ENCODE measurements at regions not wholly inside any gene's neighbourhood (a gene's known extent, or its start where the extent isn't known, plus 50 kb on each side); places are given as distances from the start of the nearest gene placed in this dataset.

DNA sequence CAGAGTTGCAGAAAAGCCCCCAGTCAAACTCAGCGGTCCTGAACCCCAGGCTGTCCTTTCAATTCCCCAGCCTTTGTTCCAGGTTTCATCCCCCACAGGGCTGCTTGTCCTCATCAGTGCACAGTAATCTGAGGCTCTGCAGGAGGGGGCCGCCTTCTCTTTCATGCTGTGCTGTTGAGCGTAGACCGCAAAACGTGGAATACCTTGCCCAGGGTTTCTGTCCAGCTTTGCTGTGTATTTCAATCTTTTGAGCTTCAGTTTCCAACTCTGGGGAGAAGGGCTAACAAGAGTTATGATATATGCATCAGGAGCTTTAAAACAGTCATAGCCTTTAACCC lies 64.8 kb downstream of the FAM43A start:
- CTCF ChIA-PET, result interaction anchor here (0.6 to 0.9 kb wide), 3 partner anchors 10 to 34 kb away, joined by 3 to 4 read pairs (median 4); no protein-coding TSS in a partner anchor
- DNase-seq, result no peak
- no peaks in the 10 kb centered on the region for H3K4me1 Mint-ChIP-seq (ENCODE audit: low read depth, unreplicated experiment)
- no TSS peak for BruUV-seq (replicated peaks)
- no peaks in the 10 kb centered on the region for H3K9me3 Mint-ChIP-seq (ENCODE audit: low read depth, unreplicated experiment)
- no peak overlapping the region for H3K4me3 Mint-ChIP-seq (ENCODE audit: low read depth, unreplicated experiment)
- no peaks in the 10 kb centered on the region for H3K36me3 Mint-ChIP-seq (ENCODE audit: insufficient read depth, unreplicated experiment)
- intact Hi-C loops (cut with micrococcal nuclease; ENCODE audit: unreplicated experiment), result no loop called here
- peaks cover 36% of the 10 kb centered on the region for H3K27me3 Mint-ChIP-seq (ENCODE audit: unreplicated experiment)
- TF ChIP-seq, protein P1, sequence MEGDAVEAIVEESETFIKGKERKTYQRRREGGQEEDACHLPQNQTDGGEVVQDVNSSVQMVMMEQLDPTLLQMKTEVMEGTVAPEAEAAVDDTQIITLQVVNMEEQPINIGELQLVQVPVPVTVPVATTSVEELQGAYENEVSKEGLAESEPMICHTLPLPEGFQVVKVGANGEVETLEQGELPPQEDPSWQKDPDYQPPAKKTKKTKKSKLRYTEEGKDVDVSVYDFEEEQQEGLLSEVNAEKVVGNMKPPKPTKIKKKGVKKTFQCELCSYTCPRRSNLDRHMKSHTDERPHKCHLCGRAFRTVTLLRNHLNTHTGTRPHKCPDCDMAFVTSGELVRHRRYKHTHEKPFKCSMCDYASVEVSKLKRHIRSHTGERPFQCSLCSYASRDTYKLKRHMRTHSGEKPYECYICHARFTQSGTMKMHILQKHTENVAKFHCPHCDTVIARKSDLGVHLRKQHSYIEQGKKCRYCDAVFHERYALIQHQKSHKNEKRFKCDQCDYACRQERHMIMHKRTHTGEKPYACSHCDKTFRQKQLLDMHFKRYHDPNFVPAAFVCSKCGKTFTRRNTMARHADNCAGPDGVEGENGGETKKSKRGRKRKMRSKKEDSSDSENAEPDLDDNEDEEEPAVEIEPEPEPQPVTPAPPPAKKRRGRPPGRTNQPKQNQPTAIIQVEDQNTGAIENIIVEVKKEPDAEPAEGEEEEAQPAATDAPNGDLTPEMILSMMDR (IDR thresholded peaks at IDR 0.05; ENCODE audit: unreplicated experiment), result no peak
- H3K27ac Mint-ChIP-seq (ENCODE audit: unreplicated experiment), result no peak overlapping the region

DNA sequence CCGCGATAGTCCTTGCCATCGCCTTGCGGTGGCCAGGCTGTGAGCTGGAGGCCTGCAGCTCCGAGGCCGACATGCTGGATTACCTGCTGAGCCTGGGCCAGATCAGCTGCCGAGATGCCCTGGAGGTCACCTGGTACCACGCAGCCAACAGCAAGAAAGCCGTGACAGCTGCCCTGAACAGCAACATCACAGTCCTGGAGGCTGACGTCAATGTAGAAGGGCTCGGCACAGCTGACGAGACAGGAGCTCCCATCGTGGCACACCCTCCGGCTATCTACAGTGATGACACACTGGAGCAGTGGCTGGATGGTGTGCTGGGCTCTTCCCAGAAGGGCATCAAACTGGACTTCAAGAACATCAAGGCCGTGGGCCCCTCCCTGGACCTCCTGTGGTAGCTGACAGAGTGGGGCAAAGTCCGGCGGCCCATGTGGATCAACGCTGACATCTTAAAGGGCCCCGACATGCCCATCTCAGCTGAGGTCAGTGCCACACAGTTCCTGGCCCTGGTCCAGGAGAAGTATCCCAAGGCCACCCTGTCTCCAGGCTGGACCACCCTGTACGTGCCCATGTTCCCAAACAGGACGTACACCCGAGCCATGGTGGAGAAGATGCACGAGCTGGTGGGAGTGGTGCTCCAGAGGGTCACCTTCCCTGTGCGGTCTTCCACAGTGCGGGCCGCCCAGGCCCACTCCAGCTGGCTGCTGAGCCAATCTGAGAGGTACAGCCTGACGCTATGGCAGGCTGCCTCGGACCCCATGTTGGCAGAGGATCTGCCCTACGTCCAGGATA lies 70.2 kb downstream of the FAM43A start:
- DNase-seq, result no peak
- Mint-ChIP-seq H3K9me3 (ENCODE audit: low read depth, unreplicated experiment) (no peaks in the 10 kb centered on the region), H3K27ac (ENCODE audit: unreplicated experiment) (no peak overlapping the region), H3K4me3 (ENCODE audit: low read depth, unreplicated experiment) (no peak overlapping the region), H3K4me1 (ENCODE audit: low read depth, unreplicated experiment) (no peaks in the 10 kb centered on the region), H3K27me3 (ENCODE audit: unreplicated experiment) (peaks cover 39% of the 10 kb centered on the region), H3K36me3 (ENCODE audit: insufficient read depth, unreplicated experiment) (no peaks in the 10 kb centered on the region)
- intact Hi-C loops (cut with micrococcal nuclease; ENCODE audit: unreplicated experiment), result no loop called here
- no TSS peak for BruUV-seq (replicated peaks)
- TF ChIP-seq, protein P1 (IDR thresholded peaks at IDR 0.05; ENCODE audit: unreplicated experiment), result no peak
- CTCF ChIA-PET, result interaction anchor here (1.2 kb wide), 1 partner anchor 24 kb away, joined by 3 read pairs; no protein-coding TSS in a partner anchor

DNA sequence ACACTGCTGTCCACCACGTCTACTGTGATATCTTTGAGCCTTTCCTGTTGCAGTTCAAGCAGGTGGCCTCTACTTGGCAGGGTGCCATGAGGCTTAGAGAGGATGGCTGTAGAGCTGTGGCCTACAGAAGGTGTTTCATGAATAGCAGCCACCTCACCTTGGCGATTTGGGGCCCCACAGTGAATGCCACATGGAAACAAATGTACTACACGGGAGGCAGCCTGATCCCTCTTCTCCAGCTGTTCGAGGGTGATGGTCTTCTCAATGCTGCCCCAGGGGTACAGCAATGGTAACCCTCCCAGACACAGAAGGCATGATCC lies 70.7 kb downstream of the FAM43A start:
- H3K36me3 Mint-ChIP-seq (ENCODE audit: insufficient read depth, unreplicated experiment), result no peaks in the 10 kb centered on the region

DNA sequence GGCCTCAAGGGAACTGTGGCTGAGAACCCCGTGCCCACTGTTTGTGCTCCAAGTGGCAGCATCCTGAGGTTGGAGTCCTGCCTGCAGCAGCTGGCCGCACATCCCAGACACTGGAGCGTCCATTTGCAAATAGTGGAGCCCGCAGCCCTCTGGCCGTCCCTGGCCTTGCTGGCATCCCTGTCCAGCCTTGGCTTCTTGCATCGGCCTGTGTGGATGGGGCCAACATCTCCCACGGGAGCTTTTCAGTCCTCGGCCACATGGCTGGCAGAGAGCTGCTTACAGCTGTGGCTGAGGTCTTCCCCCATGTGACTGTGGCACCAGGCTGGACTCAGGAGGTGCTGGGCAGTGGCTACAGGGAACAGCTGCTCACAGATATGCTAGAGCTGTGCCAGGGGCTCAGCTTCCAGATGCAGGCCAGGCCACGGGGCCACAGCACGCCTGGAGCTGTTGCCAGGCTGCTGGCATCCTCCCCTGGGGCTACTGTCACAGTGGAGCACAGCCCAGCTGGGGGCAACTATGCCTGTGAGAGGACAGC lies 71.2 kb downstream of the FAM43A start:
- DNase-seq, result no peak
- no TSS peak for BruUV-seq (replicated peaks)
- peaks cover 49% of the 10 kb centered on the region for H3K27me3 Mint-ChIP-seq (ENCODE audit: unreplicated experiment)
- intact Hi-C loops (cut with micrococcal nuclease; ENCODE audit: unreplicated experiment), result no loop called here
- CTCF ChIA-PET, result no interaction called here
- TF ChIP-seq, protein P1 (IDR thresholded peaks at IDR 0.05; ENCODE audit: unreplicated experiment), result no peak
- H3K4me1 Mint-ChIP-seq (ENCODE audit: low read depth, unreplicated experiment), result no peaks in the 10 kb centered on the region
- no peak overlapping the region for H3K27ac Mint-ChIP-seq (ENCODE audit: unreplicated experiment)
- H3K4me3 Mint-ChIP-seq (ENCODE audit: low read depth, unreplicated experiment), result no peak overlapping the region
- no peaks in the 10 kb centered on the region for H3K9me3 Mint-ChIP-seq (ENCODE audit: low read depth, unreplicated experiment)
- H3K36me3 Mint-ChIP-seq (ENCODE audit: insufficient read depth, unreplicated experiment), result no peaks in the 10 kb centered on the region

More for the DNA sequence above, 70.7 kb downstream of the FAM43A start:
- DNase-seq, result no peak
- Mint-ChIP-seq H3K27me3 (ENCODE audit: unreplicated experiment) (peaks cover 45% of the 10 kb centered on the region), H3K9me3 (ENCODE audit: low read depth, unreplicated experiment) (no peaks in the 10 kb centered on the region), H3K4me1 (ENCODE audit: low read depth, unreplicated experiment) (no peaks in the 10 kb centered on the region), H3K4me3 (ENCODE audit: low read depth, unreplicated experiment) (no peak overlapping the region), H3K27ac (ENCODE audit: unreplicated experiment) (no peak overlapping the region)
- TF ChIP-seq, protein P1 (IDR thresholded peaks at IDR 0.05; ENCODE audit: unreplicated experiment), result no peak
- no TSS peak for BruUV-seq (replicated peaks)
- CTCF ChIA-PET, result interaction anchor here (1.2 kb wide), 1 partner anchor 25 kb away, joined by 3 read pairs; no protein-coding TSS in a partner anchor
- intact Hi-C loops (cut with micrococcal nuclease; ENCODE audit: unreplicated experiment), result no loop called here
